Stimulated activated CD4-positive, alpha-beta T cell treated with anti-CD3 and anti-CD28 coated beads, Interleukin-4, amount 100 ng/mL, for 24 hours (primary cell): ENCODE measurements at regions not wholly inside any gene's neighbourhood (a gene's known extent, or its start where the extent isn't known, plus 50 kb on each side); places are given as distances from the start of the nearest gene placed in this dataset.
"Not testable (repeated sequence)": the region's sequence is repeated elsewhere in the genome, so short reads cannot be mapped to it uniquely, and the experiment has no call there.

Experiments used
- DNase-seq: peaks from one replicate; pipeline ENCODE4 v3.0.0-alpha.2; 2020

- not testable (repeated sequence) for DNase-seq
These were observed 61.3 kb downstream of the SYF2 start for GRCh38 chr1:25171013-25171412.

- DNase-seq = no peak
These were observed 61.9 kb downstream of the SYF2 start for GRCh38 chr1:25170439-25170838.

- DNase-seq = no peak
These were observed 62.7 kb downstream of the SYF2 start for GRCh38 chr1:25169610-25170009.

GRCh38 chr1:25169168-25169567, 63.1 kb downstream of the SYF2 start:
- DNase-seq = no peak

- DNase-seq = no peak
These were observed 63.9 kb downstream of the SYF2 start for GRCh38 chr1:25168193-25169071.

GRCh38 chr1:25167269-25168192, 64.8 kb downstream of the SYF2 start:
- DNase-seq = no peak

- no peak for DNase-seq
These were observed 65.5 kb downstream of the SYF2 start for GRCh38 chr1:25166847-25167246.

- no peak for DNase-seq
These were observed 68.3 kb downstream of the SYF2 start for GRCh38 chr1:25163986-25164385.

- no peak for DNase-seq
These were observed 70.3 kb downstream of the SYF2 start for GRCh38 chr1:25161981-25162380.

- no peak for DNase-seq
These were observed 74.5 kb downstream of the SYF2 start for GRCh38 chr1:25157846-25158245.

- DNase-seq = no peak
These were observed 81.3 kb downstream of the SYF2 start for GRCh38 chr1:25150985-25151495.

- DNase-seq = peak; percentile 39
These were observed 83.5 kb downstream of the SYF2 start for GRCh38 chr1:25148673-25149300.

- no peak for DNase-seq
These were observed 85.8 kb downstream of the SYF2 start for GRCh38 chr1:25146451-25146855.

GRCh38 chr1:25145775-25146393, 86.4 kb downstream of the SYF2 start:
- DNase-seq = no peak

- DNase-seq = no peak
These were observed 92.1 kb downstream of the SYF2 start for GRCh38 chr1:25140073-25140797.

- no peak for DNase-seq
These were observed 94.5 kb downstream of the SYF2 start for GRCh38 chr1:25137521-25138395.

GRCh38 chr1:25137106-25137505, 95.2 kb downstream of the SYF2 start:
- DNase-seq = no peak

GRCh38 chr1:25135909-25136308, 96.4 kb downstream of the SYF2 start:
- no peak for DNase-seq

GRCh38 chr1:25134801-25135461, 97.4 kb downstream of the SYF2 start:
- DNase-seq = no peak

- DNase-seq = no peak
These were observed 98.0 kb downstream of the SYF2 start for GRCh38 chr1:25134307-25134706.
